H4 (cell line): ENCODE measurements at regions not wholly inside any gene's neighbourhood (a gene's known extent, or its start where the extent isn't known, plus 50 kb on each side); places are given as distances from the start of the nearest gene placed in this dataset.
A peak's percentile ranks its signal among the peaks of the same experiment; 100 is the strongest.

Source experiments
- DNase-seq: peaks from one replicate; pipeline ENCODE4 v3.0.0-alpha.2; 2015; ENCODE audit warnings: low spot score

- no peak for DNase-seq
Measured at GRCh38 chr10:20984662-20985061, 87.6 kb upstream of the NEBL start.

DNA sequence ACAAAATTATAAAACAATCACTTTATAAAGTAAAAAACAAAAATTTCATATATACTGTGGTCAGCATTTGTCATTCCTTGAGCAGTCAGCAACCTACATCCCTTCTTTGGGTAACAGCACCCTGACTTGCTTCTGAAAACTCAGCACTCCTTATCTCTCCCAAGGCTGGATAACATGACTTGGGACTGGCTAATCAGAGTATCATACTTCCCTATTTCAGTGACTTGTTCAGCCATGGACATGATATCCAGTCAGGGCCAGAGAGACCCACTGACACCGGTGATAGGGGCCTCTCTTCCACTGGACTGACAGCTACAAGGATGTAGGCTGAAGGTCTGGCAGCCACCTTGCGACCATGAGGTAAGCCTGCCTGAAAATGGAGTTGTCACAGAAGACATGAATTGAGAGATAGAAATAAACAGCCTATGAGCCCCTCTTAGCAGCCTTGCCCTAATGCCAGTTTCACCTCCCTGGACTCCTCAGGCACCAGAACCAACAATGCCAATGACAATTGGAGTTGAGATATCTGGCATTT is 84.4 kb upstream of the NEBL start:
- no peak for DNase-seq

- DNase-seq, result no peak
Measured at GRCh38 chr10:20978617-20979016, 81.5 kb upstream of the NEBL start.

DNA sequence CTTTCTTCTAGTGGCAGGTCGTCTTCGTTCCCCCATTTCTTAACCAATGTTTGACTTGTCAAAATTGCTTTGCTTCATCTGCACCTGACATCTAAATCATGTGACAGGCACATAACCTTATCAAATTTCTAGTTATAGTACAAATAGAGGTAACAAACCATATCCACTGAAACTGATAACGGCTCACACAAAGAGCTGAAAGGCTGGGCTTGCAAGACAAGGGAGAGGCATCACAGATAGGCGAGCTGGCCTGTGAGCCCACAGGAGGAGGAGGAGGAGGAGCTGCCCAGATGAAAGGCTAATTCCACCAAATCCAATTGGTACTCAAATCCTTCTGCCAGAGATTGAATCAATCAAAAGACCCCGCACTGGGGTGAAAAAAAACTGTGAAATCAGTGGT is 80.2 kb upstream of the NEBL start:
- no peak for DNase-seq

- no peak for DNase-seq
Measured at GRCh38 chr10:20976891-20977290, 79.8 kb upstream of the NEBL start.

GRCh38 chr10:20976390-20976789 is 79.3 kb upstream of the NEBL start:
- DNase-seq, result no peak

GRCh38 chr10:20975236-20975635 is 78.1 kb upstream of the NEBL start:
- no peak for DNase-seq

DNA sequence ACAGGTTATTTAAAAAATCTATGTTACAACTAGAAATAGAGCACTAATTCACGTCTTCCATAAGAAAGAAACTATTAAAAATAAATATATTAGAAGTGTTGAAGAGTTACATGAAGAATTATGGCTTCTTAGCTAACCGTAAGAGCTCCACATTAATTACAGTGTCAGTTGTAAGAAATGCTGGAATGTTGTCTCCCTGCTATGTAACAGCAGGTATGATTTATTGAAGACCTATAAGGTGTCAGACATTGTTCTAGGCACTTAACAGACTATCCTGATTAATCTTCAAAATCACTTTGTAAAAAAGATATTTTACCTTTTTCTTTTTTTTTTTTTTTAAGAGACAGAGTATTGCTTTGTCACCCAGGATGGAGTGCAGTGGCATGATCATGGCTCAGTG is 75.8 kb upstream of the NEBL start:
- DNase-seq, result no peak

DNA sequence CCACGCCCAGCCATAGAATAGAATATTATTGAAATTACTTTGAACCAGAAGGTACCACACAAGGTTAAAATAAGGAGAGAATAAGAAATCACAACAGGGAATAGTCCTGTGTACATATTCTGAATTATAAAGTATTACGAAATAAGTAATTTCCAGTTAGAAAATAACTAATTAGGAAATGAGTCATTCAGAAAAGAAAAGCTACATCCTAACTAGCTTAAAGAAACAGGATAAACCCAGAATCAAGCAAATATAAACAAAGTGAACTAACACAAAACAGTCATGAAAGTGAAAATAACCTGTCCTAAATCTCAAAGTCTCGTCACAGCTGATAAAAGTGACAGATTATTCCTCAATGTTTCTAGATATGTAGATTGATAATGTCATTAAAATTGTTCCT is 74.8 kb upstream of the NEBL start:
- no peak for DNase-seq

DNA sequence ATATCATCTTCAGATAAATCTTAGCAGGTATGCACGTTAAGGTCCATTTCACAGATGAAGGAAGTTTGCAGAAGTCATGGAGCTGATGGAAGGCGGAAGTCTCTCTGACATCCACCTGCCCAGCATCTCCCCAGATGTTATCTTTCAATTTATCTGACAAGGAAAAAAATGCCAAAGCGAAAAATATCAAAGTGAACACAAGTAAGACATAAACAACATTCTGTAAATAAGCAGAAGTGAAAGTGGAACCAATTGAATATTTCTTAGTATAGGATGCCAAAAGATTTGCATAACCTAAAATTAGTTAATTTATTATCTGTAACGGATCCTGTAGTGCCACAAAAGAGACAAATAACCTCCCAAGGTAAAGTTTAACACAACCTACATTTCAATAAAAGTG is 73.6 kb upstream of the NEBL start:
- no peak for DNase-seq

GRCh38 chr10:20970044-20970443 is 72.9 kb upstream of the NEBL start:
- peak; percentile 6 for DNase-seq

DNA sequence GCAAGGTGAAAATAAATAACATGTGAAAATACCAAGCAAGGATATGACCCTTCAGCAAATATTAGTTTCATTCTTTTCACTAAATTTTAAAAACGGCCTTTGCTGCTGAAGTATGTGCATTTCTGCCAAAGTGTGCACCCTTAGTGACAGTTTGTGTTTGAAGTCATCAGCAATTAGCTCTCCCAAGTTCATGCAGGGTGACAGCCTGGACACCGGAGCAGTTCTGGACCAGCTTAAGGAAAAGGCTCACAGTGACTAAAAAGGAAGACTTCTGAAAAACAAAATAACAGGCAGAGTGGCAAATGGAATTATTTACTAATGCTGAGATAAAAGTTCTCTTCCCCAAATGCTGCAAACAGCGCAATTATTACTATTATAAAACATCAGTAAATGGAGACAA is 69.3 kb upstream of the NEBL start:
- no peak for DNase-seq

DNA sequence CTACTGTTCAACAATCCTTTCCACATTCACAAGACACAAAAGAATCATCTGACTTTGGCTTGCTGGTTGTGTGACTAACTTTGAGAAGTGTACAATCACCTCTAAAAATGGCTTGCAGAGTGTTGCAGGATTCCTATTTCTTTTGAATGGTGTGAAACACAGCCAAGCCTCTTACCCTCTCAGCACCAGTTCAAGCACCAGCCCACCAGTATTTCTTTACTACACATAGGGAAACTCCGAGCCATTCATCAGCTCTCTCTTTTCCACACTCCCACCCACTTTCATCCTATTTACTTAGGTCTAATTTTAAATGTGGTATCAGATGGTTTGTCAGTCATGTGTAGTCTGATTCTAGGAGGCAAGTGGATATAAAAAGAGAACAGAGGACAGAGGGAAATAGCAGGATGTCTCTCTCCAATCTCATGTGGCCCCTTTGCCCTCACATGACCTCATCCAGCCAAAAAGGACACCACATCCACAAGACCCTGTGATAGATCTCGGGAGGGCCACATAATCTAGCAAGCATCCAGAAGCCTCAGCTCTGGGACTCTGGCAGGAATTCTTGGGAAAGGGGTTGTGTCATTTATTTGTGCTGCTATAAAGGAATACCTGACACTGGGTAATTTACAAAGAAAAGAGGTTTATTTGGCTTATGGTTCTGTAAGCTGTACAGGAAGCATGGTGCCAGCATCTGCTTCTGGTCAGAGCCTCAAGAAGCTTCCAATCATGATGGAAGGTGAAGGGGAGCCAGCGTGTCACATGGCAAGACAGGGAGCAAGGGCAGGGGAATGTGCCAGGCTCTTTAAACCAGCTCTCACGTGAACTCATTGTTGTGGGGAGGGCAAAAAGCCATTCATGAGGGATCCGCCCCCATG is 66.8 kb upstream of the NEBL start:
- no peak for DNase-seq

DNA sequence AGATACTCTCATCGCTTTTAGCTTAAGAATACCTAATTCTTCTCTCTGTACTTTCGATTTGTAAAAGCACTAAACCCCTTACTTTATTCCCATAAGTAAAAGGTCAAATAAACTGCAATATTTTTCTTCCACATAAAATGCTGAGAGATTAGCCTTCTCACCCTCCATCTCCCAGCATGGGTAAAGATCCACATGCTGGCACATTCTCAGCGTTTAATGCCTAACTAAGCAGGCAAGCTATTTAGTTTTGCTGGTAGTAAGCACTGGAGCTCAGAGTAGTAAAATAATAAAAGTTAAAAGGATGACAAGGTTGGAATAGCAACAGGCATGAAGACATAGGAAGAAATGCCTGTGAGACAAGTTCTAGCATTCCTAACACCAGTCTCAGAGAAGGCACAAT is 65.9 kb upstream of the NEBL start:
- no peak for DNase-seq

- no peak for DNase-seq
Measured at GRCh38 chr10:20962165-20962564, 65.1 kb upstream of the NEBL start.

DNA sequence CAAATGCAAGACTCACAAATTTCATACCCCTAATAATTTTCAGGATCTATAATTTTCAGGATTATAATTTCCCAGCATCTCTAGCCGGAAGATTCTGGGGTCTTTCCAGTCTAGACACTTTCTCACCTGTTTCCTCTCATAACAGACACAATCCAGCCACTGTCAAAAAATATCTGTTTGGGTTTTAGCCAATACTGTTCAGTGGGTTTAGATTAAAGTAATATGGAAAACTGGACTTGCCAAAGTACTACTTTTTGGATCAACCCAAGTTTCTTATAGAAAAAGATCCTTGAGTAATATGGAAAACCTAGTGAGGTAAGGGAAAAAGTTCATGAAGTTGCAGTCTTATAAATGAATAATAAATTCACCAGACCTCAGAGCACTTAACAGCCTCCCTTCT is 62.1 kb upstream of the NEBL start:
- no peak for DNase-seq

DNA sequence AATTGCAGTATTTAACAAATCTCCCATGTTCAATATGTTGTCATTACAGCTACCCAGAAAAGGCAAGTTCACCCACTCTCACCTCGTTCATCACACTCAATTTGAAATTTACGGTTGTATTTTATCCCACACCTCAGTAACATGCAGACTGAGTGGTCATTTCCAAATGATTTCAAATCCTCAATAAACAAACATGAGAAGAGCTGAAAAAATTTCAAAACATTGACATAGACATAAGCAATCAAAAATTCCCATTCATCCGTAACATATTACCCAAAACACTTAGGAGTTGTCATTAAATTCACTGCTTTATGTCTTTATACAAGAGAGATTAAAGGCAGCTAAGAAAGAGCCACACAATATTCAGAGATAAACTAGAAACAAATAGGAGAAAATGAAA is 61.7 kb upstream of the NEBL start:
- no peak for DNase-seq

GRCh38 chr10:20958225-20958624 is 61.1 kb upstream of the NEBL start:
- no peak for DNase-seq

DNA sequence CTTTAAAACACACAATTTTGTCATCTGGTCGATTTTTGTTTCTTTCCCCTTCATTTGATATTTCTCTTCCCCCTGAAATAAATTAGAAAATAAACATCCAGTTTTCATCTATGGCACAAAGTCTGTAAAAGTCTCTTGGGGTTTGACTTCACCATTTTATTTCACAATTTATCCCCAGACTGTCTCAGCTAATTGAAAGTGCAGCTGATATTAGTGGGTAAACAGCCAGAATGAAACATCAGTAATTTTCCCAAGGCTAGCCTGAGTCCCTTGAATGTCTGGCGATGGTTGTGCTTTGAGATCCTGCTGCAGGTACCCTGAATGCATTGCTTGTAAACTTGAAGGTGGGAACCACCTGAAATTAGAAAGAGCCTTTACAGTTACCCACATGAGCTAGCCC is 60.6 kb upstream of the NEBL start:
- no peak for DNase-seq

- no peak for DNase-seq
Measured at GRCh38 chr10:20956843-20957242, 59.7 kb upstream of the NEBL start.

DNA sequence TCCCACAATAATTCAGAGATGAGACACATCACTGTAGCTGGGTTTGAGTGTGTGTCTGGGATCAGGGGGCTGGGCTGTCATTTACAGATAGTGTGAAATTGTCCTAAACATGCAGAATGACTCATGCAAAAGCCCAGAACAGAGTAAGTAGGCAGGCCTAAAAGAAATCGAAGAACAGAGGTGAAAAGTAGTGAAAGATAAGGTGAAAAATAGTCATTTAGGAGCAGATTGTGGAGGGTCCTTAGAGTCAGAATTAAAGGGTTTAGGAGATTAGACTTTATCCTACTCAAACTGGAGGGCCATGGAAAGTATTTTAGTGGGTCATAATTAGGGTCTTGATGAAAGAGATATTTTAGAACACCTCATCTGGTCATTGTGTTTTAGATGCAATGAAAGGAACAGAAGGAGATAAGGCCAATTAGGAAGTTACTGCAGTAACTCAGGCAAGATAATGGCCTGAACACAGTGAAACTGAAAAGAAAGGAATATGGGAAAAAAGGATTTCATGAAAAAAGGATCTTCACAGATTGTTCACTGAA is 58.3 kb upstream of the NEBL start:
- no peak for DNase-seq

- no peak for DNase-seq
Measured at GRCh38 chr10:20954519-20954918, 57.4 kb upstream of the NEBL start.

DNA sequence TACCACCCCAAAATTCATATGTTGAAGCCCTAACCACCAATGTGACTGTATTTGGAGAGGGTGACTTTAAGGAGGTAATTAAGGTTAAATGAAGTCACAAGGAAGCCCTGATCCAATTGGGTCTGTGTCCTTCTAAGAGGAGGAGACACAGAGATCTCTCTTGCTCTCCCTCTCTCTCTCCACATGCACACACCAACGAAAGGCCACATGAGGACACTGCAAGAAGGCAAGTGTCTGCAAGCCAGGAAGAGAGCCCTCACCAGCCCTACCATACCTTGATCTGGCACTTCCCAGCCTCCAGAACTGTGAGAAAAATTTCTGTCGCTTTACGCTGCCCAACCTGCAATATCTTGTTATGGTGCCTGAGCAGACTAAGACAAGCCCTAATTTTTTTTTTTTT is 56.0 kb upstream of the NEBL start:
- DNase-seq, result no peak

- DNase-seq, result no peak
Measured at GRCh38 chr10:20949967-20950366, 52.9 kb upstream of the NEBL start.
